GM12878 (cell line): ENCODE measurements at regions not wholly inside any gene's neighbourhood (a gene's known extent, or its start where the extent isn't known, plus 50 kb on each side); places are given as distances from the start of the nearest gene placed in this dataset.
"Not testable (repeated sequence)": the region's sequence is repeated elsewhere in the genome, so short reads cannot be mapped to it uniquely, and the experiment has no call there.

ENCODE experiments used
- CEBPB ChIP-seq, 2 experiments: fragments of 150-350 bp in 1 of 2; IDR thresholded peaks; 2 replicates each; pipeline ENCODE4 v1.6.1; 2012 to 2014; ENCODE audit warnings: low read depth in 2 of 2, low read length in 2 of 2, borderline replicate concordance in 1 of 2, inconsistent platforms in 1 of 2
- MAX ChIP-seq: IDR thresholded peaks from 2 replicates; pipeline ENCODE4 v1.6.1; 2012; ENCODE audit warnings: low read depth, low read length, improper control_type of control experiment
- POLR2A ChIP-seq: IDR thresholded peaks from 2 replicates; pipeline ENCODE4 v1.6.1; 2011; ENCODE audit warnings: low read depth, mild to moderate bottlenecking, low read length
- SMAD5 ChIP-seq: IDR thresholded peaks from 2 replicates; pipeline ENCODE4 v1.6.1; 2016; ENCODE audit warnings: antibody characterized with exemption, low read depth
- TF ChIP-seq, protein P1 (sequence below): fragments of 450-650 bp; IDR thresholded peaks from 2 replicates; pipeline ENCODE4 v1.6.1; 2017; ENCODE audit warnings: borderline replicate concordance
- TF ChIP-seq, protein P2 (sequence below): IDR thresholded peaks from 2 replicates; pipeline ENCODE4 v1.6.1; 2011; ENCODE audit warnings: mild to moderate bottlenecking, low read depth, low read length, moderate library complexity; ENCODE audit not compliant: insufficient replicate concordance

DNA sequence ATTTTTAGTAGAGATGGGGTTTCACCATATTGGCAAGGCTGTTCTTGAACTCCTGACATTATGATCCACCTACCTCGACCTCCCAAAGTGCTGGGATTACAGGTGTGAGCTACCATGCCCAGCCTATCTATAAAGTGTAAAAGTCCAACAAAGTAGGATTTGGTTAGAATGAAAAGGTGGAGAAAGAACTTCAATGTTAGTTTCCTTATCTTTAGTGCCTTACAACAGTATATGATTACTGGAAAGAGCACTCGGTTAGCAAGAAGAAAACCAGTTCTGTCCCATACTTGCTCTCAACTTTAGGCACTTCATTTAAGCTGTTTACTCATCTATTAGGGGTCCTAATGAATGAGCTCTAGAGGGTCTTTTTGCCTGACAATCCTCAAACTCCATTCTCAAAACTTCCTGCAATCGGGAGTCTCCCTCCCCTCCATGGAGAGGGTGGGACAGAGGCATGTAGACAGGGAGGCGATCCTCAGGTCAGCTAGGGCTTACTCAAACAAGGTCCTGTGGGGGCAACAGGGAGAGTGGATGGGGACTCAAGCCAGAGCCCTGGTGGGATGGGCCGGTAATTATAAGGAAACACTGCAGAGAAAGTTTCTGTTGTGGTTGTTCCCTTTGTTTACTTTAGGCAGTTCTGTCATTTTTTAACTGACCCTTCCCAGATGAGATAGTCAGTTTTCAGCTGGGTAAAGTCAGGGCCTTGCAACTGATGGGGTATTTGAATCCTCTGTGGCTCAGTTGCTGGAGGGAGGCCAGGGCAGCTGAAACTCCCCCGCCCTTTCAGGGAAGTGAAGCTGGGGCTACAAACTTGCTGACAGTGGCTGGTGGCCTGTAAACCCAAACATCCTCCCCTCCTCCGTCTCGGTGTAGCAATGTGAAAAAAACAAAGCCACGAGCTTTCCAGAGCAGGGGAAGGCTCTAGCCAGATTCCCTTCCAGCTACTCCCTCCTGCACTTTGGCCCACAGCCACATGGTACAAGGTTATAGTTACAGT is 64.4 kb upstream of the NOTCH2NLA start:
- TF ChIP-seq MAX; CEBPB (IDR thresholded peaks at IDR 0.05; ENCODE audit: borderline replicate concordance in 1 of 2, low read depth in 2 of 2, low read length in 2 of 2); SMAD5; POLR2A: not testable (repeated sequence)
- TF ChIP-seq, protein P1, sequence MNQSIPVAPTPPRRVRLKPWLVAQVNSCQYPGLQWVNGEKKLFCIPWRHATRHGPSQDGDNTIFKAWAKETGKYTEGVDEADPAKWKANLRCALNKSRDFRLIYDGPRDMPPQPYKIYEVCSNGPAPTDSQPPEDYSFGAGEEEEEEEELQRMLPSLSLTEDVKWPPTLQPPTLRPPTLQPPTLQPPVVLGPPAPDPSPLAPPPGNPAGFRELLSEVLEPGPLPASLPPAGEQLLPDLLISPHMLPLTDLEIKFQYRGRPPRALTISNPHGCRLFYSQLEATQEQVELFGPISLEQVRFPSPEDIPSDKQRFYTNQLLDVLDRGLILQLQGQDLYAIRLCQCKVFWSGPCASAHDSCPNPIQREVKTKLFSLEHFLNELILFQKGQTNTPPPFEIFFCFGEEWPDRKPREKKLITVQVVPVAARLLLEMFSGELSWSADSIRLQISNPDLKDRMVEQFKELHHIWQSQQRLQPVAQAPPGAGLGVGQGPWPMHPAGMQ = not testable (repeated sequence)
- TF ChIP-seq, protein P2, sequence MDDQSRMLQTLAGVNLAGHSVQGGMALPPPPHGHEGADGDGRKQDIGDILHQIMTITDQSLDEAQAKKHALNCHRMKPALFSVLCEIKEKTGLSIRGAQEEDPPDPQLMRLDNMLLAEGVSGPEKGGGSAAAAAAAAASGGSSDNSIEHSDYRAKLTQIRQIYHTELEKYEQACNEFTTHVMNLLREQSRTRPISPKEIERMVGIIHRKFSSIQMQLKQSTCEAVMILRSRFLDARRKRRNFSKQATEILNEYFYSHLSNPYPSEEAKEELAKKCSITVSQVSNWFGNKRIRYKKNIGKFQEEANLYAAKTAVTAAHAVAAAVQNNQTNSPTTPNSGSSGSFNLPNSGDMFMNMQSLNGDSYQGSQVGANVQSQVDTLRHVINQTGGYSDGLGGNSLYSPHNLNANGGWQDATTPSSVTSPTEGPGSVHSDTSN = not testable (repeated sequence)
